GM12878 (cell line): ENCODE measurements at regions not wholly inside any gene's neighbourhood (a gene's known extent, or its start where the extent isn't known, plus 50 kb on each side); places are given as distances from the start of the nearest gene placed in this dataset.

Experiments
- ATAC-seq: fragments of 200-7000 bp; cut with Tn5 transposase; 3 replicates; pipeline ENCODE4 v1.9.1; 2020; ENCODE audit warnings: mild to moderate bottlenecking, moderate library complexity
- BruUV-seq: library from RNA; stranded (reverse); fragments of 400-500 nt; replicated peaks from 2 replicates; lab custom pipeline; 2021; lab: Mats Ljungman, UMichigan
- CTCF ChIA-PET: fragments of 300-600 bp; sonication (Branson Sonifier 250); formaldehyde crosslinking; extraction: SDS; loops from one replicate; lab custom pipeline; 2021; ENCODE audit warnings: inconsistent platforms; lab: Yijun Ruan, JAX
- POLR2A ChIA-PET: fragments of 350-600 bp; formaldehyde crosslinking; extraction: SDS; loops from one replicate; lab custom pipeline; 2021; ENCODE audit warnings: inconsistent platforms; lab: Charles Lee
- RAD21 ChIA-PET: fragments of 300-600 bp; sonication (Branson Sonifier 250); formaldehyde crosslinking; loops from one replicate; lab custom pipeline; 2023; ENCODE audit warnings: antibody characterized with exemption; ENCODE audit not compliant: unreplicated experiment; lab: Charles Lee
- SMC1A ChIA-PET: fragments of 300-600 bp; sonication (Branson Sonifier 250); formaldehyde crosslinking; loops from one replicate; lab custom pipeline; 2023; ENCODE audit not compliant: unreplicated experiment, uncharacterized antibody; lab: Charles Lee
- DNase-seq: peaks from one replicate; pipeline ENCODE4 v3.0.0-alpha.2; 2011; ENCODE audit warnings: low read depth, low spot score
- FAIRE-seq: peaks from 3 replicates; lab custom pipeline; 2011; peaks lifted over from hg19 to GRCh38; lab: Jason Lieb, UNC
- H2AFZ ChIP-seq: 2 replicates; pipeline ENCODE4 v1.6.0; 2011; ENCODE audit warnings: low read depth, low read length, control low read depth; ENCODE audit not compliant: control insufficient read depth
- H3K27ac ChIP-seq: 2 replicates; pipeline ENCODE4 v1.5.1; 2011; ENCODE audit warnings: control low read depth; ENCODE audit not compliant: control insufficient read depth, insufficient read depth
- H3K27me3 ChIP-seq, 2 experiments: replicated peaks in 1 of 2; 2 replicates each; pipeline versions ENCODE4 v1.6.0 to v1.6.1; 2011; ENCODE audit warnings: low read length in 1 of 2; ENCODE audit not compliant: control insufficient read depth in 2 of 2, insufficient read depth in 2 of 2
- H3K36me3 ChIP-seq, 2 experiments: 2 replicates each; pipeline ENCODE4 v1.5.1; 2011; ENCODE audit warnings: low read length in 1 of 2; ENCODE audit not compliant: control insufficient read depth in 2 of 2, insufficient read depth in 2 of 2
- H3K4me1 ChIP-seq: 2 replicates; pipeline ENCODE4 v1.6.1; 2011; ENCODE audit warnings: mild to moderate bottlenecking, low read length, moderate library complexity, mixed read lengths; ENCODE audit not compliant: control insufficient read depth, insufficient read depth
- H3K4me2 ChIP-seq: 2 replicates; pipeline ENCODE4 v1.6.0; 2011; ENCODE audit warnings: control low read depth; ENCODE audit not compliant: control insufficient read depth, insufficient read depth
- H3K4me3 ChIP-seq: fragments of 200-600 bp; sonication (generic); 2 replicates; pipeline ENCODE4 v1.5.1; 2016
- H3K79me2 ChIP-seq: 2 replicates; pipeline ENCODE4 v1.6.0; 2011; ENCODE audit warnings: low read length; ENCODE audit not compliant: control insufficient read depth, insufficient read depth
- H3K9ac ChIP-seq: 2 replicates; pipeline ENCODE4 v1.8.0; 2011; ENCODE audit warnings: low read length, control low read depth, mixed read lengths; ENCODE audit not compliant: control insufficient read depth, insufficient read depth
- H3K9me3 ChIP-seq: replicated peaks from 3 replicates; pipeline ENCODE4 v1.5.1; 2011; ENCODE audit warnings: mild to moderate bottlenecking, low read length; ENCODE audit not compliant: control insufficient read depth, insufficient read depth
- H4K20me1 ChIP-seq: 2 replicates; pipeline ENCODE4 v1.6.0; 2011; ENCODE audit not compliant: control insufficient read depth, insufficient read depth
- CBX3 ChIP-seq: fragments of 200-600 bp; sonication (generic); IDR thresholded peaks from 2 replicates; pipeline ENCODE4 v1.6.1; 2016; ENCODE audit warnings: low read depth, borderline replicate concordance
- CREM ChIP-seq: IDR thresholded peaks from 2 replicates; pipeline ENCODE4 v1.6.1; 2014; ENCODE audit warnings: antibody characterized with exemption, low read depth
- EZH2 ChIP-seq: IDR thresholded peaks from 2 replicates; pipeline ENCODE4 v1.6.1; 2012; ENCODE audit warnings: low read depth, mild to moderate bottlenecking, control low read depth, inconsistent platforms, low read length, borderline replicate concordance; ENCODE audit not compliant: control insufficient read depth
- NFIC ChIP-seq: IDR thresholded peaks from 2 replicates; pipeline ENCODE4 v1.6.1; 2012; ENCODE audit warnings: low read depth, mild to moderate bottlenecking, inconsistent platforms, low read length, moderate library complexity
- NR2C1 ChIP-seq: fragments of 450-650 bp; IDR thresholded peaks from 2 replicates; pipeline ENCODE4 v1.6.1; 2017; ENCODE audit warnings: antibody characterized with exemption, mild to moderate bottlenecking, moderate library complexity
- NR2F1 ChIP-seq: fragments of 450-650 bp; conservative IDR thresholded peaks from 2 replicates; pipeline ENCODE4 v1.6.1; 2017; ENCODE audit warnings: mild to moderate bottlenecking
- POU2F2 ChIP-seq: IDR thresholded peaks from 3 replicates; pipeline ENCODE4 v1.6.1; 2011; ENCODE audit warnings: low read depth, mild to moderate bottlenecking, low read length, borderline replicate concordance
- SP1 ChIP-seq: IDR thresholded peaks from one replicate; pipeline ENCODE4 v1.6.1; 2011; ENCODE audit warnings: low read depth, low read length
- SREBF1 ChIP-seq: IDR thresholded peaks from 2 replicates; pipeline ENCODE4 v1.6.1; 2012; ENCODE audit warnings: mild to moderate bottlenecking, low read length
- YBX1 ChIP-seq: fragments of 450-650 bp; IDR thresholded peaks from 2 replicates; pipeline ENCODE4 v1.6.1; 2016; ENCODE audit warnings: antibody characterized with exemption
- ZNF24 ChIP-seq: fragments of 450-650 bp; IDR thresholded peaks from 2 replicates; pipeline ENCODE4 v1.6.1; 2017; ENCODE audit warnings: antibody characterized with exemption, mild to moderate bottlenecking
- ZZZ3 ChIP-seq: IDR thresholded peaks from 2 replicates; pipeline ENCODE4 v1.6.1; 2011; ENCODE audit warnings: low read depth; ENCODE audit not compliant: control insufficient read depth, insufficient read length
- WGBS: methylation state at CpG from one replicate; pipeline ENCODE4 v1.1.6; 2016; ENCODE audit warnings: low lambda C conversion rate; ENCODE audit not compliant: insufficient replicate concordance, insufficient coverage; ENCODE audit errors: missing lambda C conversion rate; 5-methylcytosine and 5-hydroxymethylcytosine counted together
- in situ Hi-C: fragments of 300-500 bp; cut with MboI; formaldehyde crosslinking; loops from 9 replicates; pipeline ENCODE4 v1.14.3; 2018; ENCODE audit warnings: mixed read lengths
- intact Hi-C: fragments of 100-400 bp; cut with micrococcal nuclease; formaldehyde crosslinking; loops from one replicate; pipeline ENCODE4 v1.14.2; 2022; ENCODE audit not compliant: unreplicated experiment
- TF ChIP-seq, protein P1 (sequence below): fragments of 450-650 bp; IDR thresholded peaks from 2 replicates; pipeline ENCODE4 v1.6.1; 2017; ENCODE audit warnings: mild to moderate bottlenecking, moderate library complexity
- TF ChIP-seq, protein P2 (sequence below): IDR thresholded peaks from 2 replicates; pipeline ENCODE4 v1.6.1; 2012; ENCODE audit warnings: low read depth, low read length, improper control_type of control experiment
- TF ChIP-seq, protein P3 (sequence below): fragments of 450-650 bp; formaldehyde crosslinking; IDR thresholded peaks from 2 replicates; pipeline ENCODE4 v1.5.0; 2022; ENCODE audit warnings: mild to moderate bottlenecking, missing genetic modification characterization
- TF ChIP-seq, protein P4 (sequence below), 3 experiments: IDR thresholded peaks in 2 of 3; conservative IDR thresholded peaks in 1 of 3; 2 replicates each; pipeline ENCODE4 v1.5.1; 2011; ENCODE audit warnings: low read depth in 3 of 3, low read length in 3 of 3, mild to moderate bottlenecking in 3 of 3, control low read depth in 2 of 3, moderate library complexity in 2 of 3, inconsistent platforms in 1 of 3, mixed read lengths in 1 of 3; ENCODE audit not compliant: control insufficient read depth in 2 of 3, insufficient read depth in 1 of 3; ENCODE audit errors: extremely low read depth in 1 of 3

DNA sequence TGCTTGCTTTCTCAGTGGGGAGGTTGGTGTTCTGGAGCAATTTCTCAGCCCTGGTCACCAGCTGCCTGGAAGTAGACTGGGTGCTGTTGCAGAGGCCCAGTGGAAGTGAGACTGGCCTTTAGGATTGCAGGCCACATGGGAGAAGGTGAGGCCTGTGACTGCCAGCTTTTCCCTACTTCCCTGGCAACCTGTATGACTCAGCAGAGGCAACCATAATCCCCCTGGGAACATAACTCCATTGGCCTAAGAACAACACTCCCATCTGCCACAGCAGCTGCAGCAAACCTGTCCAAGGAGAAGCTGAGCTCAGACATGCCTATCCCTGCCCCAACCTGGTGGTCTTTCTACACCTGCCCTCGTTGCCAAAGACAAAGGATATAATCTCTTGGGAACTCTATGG, 473.5 kb upstream of the SPTLC3 start:
- POLR2A ChIA-PET = no interaction called here
- no peak for FAIRE-seq
- no peak for TF ChIP-seq ZNF24
- no peak for TF ChIP-seq ZZZ3
- no peak for TF ChIP-seq SP1
- TF ChIP-seq, protein P1, sequence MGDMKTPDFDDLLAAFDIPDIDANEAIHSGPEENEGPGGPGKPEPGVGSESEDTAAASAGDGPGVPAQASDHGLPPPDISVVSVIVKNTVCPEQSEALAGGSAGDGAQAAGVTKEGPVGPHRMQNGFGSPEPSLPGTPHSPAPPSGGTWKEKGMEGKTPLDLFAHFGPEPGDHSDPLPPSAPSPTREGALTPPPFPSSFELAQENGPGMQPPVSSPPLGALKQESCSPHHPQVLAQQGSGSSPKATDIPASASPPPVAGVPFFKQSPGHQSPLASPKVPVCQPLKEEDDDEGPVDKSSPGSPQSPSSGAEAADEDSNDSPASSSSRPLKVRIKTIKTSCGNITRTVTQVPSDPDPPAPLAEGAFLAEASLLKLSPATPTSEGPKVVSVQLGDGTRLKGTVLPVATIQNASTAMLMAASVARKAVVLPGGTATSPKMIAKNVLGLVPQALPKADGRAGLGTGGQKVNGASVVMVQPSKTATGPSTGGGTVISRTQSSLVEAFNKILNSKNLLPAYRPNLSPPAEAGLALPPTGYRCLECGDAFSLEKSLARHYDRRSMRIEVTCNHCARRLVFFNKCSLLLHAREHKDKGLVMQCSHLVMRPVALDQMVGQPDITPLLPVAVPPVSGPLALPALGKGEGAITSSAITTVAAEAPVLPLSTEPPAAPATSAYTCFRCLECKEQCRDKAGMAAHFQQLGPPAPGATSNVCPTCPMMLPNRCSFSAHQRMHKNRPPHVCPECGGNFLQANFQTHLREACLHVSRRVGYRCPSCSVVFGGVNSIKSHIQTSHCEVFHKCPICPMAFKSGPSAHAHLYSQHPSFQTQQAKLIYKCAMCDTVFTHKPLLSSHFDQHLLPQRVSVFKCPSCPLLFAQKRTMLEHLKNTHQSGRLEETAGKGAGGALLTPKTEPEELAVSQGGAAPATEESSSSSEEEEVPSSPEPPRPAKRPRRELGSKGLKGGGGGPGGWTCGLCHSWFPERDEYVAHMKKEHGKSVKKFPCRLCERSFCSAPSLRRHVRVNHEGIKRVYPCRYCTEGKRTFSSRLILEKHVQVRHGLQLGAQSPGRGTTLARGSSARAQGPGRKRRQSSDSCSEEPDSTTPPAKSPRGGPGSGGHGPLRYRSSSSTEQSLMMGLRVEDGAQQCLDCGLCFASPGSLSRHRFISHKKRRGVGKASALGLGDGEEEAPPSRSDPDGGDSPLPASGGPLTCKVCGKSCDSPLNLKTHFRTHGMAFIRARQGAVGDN = no peak
- TF ChIP-seq, protein P2, sequence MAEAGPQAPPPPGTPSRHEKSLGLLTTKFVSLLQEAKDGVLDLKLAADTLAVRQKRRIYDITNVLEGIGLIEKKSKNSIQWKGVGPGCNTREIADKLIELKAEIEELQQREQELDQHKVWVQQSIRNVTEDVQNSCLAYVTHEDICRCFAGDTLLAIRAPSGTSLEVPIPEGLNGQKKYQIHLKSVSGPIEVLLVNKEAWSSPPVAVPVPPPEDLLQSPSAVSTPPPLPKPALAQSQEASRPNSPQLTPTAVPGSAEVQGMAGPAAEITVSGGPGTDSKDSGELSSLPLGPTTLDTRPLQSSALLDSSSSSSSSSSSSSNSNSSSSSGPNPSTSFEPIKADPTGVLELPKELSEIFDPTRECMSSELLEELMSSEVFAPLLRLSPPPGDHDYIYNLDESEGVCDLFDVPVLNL = no peak
- TF ChIP-seq CBX3 = no peak
- TF ChIP-seq SREBF1 = no peak
- TF ChIP-seq EZH2 = no peak
- TF ChIP-seq, protein P3, sequence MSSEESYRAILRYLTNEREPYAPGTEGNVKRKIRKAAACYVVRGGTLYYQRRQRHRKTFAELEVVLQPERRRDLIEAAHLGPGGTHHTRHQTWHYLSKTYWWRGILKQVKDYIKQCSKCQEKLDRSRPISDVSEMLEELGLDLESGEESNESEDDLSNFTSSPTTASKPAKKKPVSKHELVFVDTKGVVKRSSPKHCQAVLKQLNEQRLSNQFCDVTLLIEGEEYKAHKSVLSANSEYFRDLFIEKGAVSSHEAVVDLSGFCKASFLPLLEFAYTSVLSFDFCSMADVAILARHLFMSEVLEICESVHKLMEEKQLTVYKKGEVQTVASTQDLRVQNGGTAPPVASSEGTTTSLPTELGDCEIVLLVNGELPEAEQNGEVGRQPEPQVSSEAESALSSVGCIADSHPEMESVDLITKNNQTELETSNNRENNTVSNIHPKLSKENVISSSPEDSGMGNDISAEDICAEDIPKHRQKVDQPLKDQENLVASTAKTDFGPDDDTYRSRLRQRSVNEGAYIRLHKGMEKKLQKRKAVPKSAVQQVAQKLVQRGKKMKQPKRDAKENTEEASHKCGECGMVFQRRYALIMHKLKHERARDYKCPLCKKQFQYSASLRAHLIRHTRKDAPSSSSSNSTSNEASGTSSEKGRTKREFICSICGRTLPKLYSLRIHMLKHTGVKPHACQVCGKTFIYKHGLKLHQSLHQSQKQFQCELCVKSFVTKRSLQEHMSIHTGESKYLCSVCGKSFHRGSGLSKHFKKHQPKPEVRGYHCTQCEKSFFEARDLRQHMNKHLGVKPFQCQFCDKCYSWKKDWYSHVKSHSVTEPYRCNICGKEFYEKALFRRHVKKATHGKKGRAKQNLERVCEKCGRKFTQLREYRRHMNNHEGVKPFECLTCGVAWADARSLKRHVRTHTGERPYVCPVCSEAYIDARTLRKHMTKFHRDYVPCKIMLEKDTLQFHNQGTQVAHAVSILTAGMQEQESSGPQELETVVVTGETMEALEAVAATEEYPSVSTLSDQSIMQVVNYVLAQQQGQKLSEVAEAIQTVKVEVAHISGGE (CRISPR knock-in tag) = no peak
- TF ChIP-seq NFIC = no peak
- no peak for TF ChIP-seq CREM
- TF ChIP-seq YBX1 = no peak
- no peak for TF ChIP-seq NR2C1
- TF ChIP-seq NR2F1 = no peak
- TF ChIP-seq POU2F2 = no peak
- TF ChIP-seq, protein P4, sequence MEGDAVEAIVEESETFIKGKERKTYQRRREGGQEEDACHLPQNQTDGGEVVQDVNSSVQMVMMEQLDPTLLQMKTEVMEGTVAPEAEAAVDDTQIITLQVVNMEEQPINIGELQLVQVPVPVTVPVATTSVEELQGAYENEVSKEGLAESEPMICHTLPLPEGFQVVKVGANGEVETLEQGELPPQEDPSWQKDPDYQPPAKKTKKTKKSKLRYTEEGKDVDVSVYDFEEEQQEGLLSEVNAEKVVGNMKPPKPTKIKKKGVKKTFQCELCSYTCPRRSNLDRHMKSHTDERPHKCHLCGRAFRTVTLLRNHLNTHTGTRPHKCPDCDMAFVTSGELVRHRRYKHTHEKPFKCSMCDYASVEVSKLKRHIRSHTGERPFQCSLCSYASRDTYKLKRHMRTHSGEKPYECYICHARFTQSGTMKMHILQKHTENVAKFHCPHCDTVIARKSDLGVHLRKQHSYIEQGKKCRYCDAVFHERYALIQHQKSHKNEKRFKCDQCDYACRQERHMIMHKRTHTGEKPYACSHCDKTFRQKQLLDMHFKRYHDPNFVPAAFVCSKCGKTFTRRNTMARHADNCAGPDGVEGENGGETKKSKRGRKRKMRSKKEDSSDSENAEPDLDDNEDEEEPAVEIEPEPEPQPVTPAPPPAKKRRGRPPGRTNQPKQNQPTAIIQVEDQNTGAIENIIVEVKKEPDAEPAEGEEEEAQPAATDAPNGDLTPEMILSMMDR (IDR thresholded peaks at IDR 0.05 in 2 of 3, conservative IDR thresholded peaks at IDR 0.05 in 1 of 3; ENCODE audit: control insufficient read depth in 2 of 3, extremely low read depth in 1 of 3, insufficient read depth in 1 of 3, low read depth in 3 of 3, low read length in 3 of 3) = no peak

More for the DNA sequence above, 473.5 kb upstream of the SPTLC3 start:
- Histone ChIP-seq H3K4me1 (no peaks in the 10 kb centered on the region), H3K4me2 (no peak overlapping the region), H3K27ac (no peak overlapping the region), H3K9ac (no peak overlapping the region), H4K20me1 (no peaks in the 10 kb centered on the region), H3K4me3 (no peak overlapping the region), H2AFZ (no peak overlapping the region), H3K36me3 (no peaks in the 10 kb centered on the region), H3K79me2 (no peaks in the 10 kb centered on the region), H3K27me3 (no peaks in the 10 kb centered on the region), H3K9me3 (no peaks in the 10 kb centered on the region)
- 0% methylated on average over 1 of the region's 1 CpG for WGBS
- ChIA-PET SMC1A (no interaction called here), CTCF (no interaction called here), RAD21 (no interaction called here)
- ATAC-seq (no peak), DNase-seq (no peak)
- intact Hi-C loops (no loop called here), in situ Hi-C loops (no loop called here)
- no TSS peak for BruUV-seq
